ENCODE measurements at regions not wholly inside any gene's neighbourhood (a gene's known extent, or its start where the extent isn't known, plus 50 kb on each side); places are given as distances from the start of the nearest gene placed in this dataset.
A peak's percentile ranks its signal among the peaks of the same experiment; 100 is the strongest.

GRCh38 chr11:112762707-112763090 is 198.5 kb upstream of the NCAM1 start:
- Mint-ChIP-seq H3K4me3 (no peak overlapping the region), H3K4me1 (peaks cover 35% of the 10 kb centered on the region), H3K27ac (peak overlapping the region; percentile 49 to 80 (median 61)), H3K27me3 (ENCODE audit: low read depth) (no peaks in the 10 kb centered on the region), H3K9me3 (no peaks in the 10 kb centered on the region), H3K36me3 (ENCODE audit: low read depth) (no peaks in the 10 kb centered on the region)
- TF ChIP-seq CTCF (IDR thresholded peaks at IDR 0.05; ENCODE audit: unreplicated experiment in 3 of 3) = no peak

GRCh38 chr11:112765337-112765736 is 195.9 kb upstream of the NCAM1 start:
- no peak for TF ChIP-seq CTCF (IDR thresholded peaks at IDR 0.05; ENCODE audit: unreplicated experiment in 3 of 3)
- no peak overlapping the region for H3K4me3 Mint-ChIP-seq
- H3K36me3 Mint-ChIP-seq (ENCODE audit: low read depth) = no peaks in the 10 kb centered on the region

GRCh38 chr11:112769170-112769569 is 192.1 kb upstream of the NCAM1 start:
- no peak overlapping the region for H3K4me3 Mint-ChIP-seq
- H3K4me1 Mint-ChIP-seq = peaks cover 34% of the 10 kb centered on the region
- no peak for TF ChIP-seq CTCF (IDR thresholded peaks at IDR 0.05; ENCODE audit: unreplicated experiment in 3 of 3)
- no peaks in the 10 kb centered on the region for H3K9me3 Mint-ChIP-seq
- no peaks in the 10 kb centered on the region for H3K36me3 Mint-ChIP-seq (ENCODE audit: low read depth)
- peak overlapping the region in 2 of 3 experiments; percentile 67 to 87 for H3K27ac Mint-ChIP-seq
- H3K27me3 Mint-ChIP-seq (ENCODE audit: low read depth) = no peaks in the 10 kb centered on the region

More at GRCh38 chr11:112765337-112765736, 195.9 kb upstream of the NCAM1 start:
- Mint-ChIP-seq H3K27ac (no peak overlapping the region), H3K27me3 (ENCODE audit: low read depth) (no peaks in the 10 kb centered on the region), H3K9me3 (no peaks in the 10 kb centered on the region), H3K4me1 (peaks cover 47% of the 10 kb centered on the region)

- H3K9me3 Mint-ChIP-seq = no peaks in the 10 kb centered on the region
- no peaks in the 10 kb centered on the region for H3K36me3 Mint-ChIP-seq (ENCODE audit: low read depth)
- H3K27me3 Mint-ChIP-seq (ENCODE audit: low read depth) = no peaks in the 10 kb centered on the region
- H3K4me3 Mint-ChIP-seq = no peak overlapping the region
- no peak for TF ChIP-seq CTCF (IDR thresholded peaks at IDR 0.05; ENCODE audit: unreplicated experiment in 3 of 3)
- peak overlapping the region; percentile 34 to 67 (median 50) for H3K27ac Mint-ChIP-seq
- peaks cover 35% of the 10 kb centered on the region for H3K4me1 Mint-ChIP-seq
These were observed 191.6 kb upstream of the NCAM1 start for GRCh38 chr11:112769584-112769983.

GRCh38 chr11:112770033-112770432 is 191.2 kb upstream of the NCAM1 start:
- no peak overlapping the region for H3K4me3 Mint-ChIP-seq
- H3K27me3 Mint-ChIP-seq (ENCODE audit: low read depth) = no peaks in the 10 kb centered on the region
- peaks cover 37% of the 10 kb centered on the region for H3K4me1 Mint-ChIP-seq
- H3K9me3 Mint-ChIP-seq = no peaks in the 10 kb centered on the region
- H3K36me3 Mint-ChIP-seq (ENCODE audit: low read depth) = no peaks in the 10 kb centered on the region
- TF ChIP-seq CTCF (IDR thresholded peaks at IDR 0.05; ENCODE audit: unreplicated experiment in 3 of 3) = no peak
- H3K27ac Mint-ChIP-seq = peak overlapping the region; percentile 34 to 67 (median 50)

GRCh38 chr11:112770487-112770886 is 190.7 kb upstream of the NCAM1 start:
- Mint-ChIP-seq H3K4me3 (no peak overlapping the region), H3K27ac (peak overlapping the region; percentile 34 to 67 (median 50)), H3K27me3 (ENCODE audit: low read depth) (no peaks in the 10 kb centered on the region), H3K4me1 (peaks cover 40% of the 10 kb centered on the region), H3K9me3 (no peaks in the 10 kb centered on the region), H3K36me3 (ENCODE audit: low read depth) (no peaks in the 10 kb centered on the region)
- TF ChIP-seq CTCF (IDR thresholded peaks at IDR 0.05; ENCODE audit: unreplicated experiment in 3 of 3) = no peak
